Left renal cortex interstitium (tissue), 4 donors: ENCODE measurements at regions not wholly inside any gene's neighbourhood (a gene's known extent, or its start where the extent isn't known, plus 50 kb on each side); places are given as distances from the start of the nearest gene placed in this dataset.
"Not testable (repeated sequence)": the region's sequence is repeated elsewhere in the genome, so short reads cannot be mapped to it uniquely, and the experiment has no call there.

Experiments
- DNase-seq, 4 donors: peaks; one replicate each; pipeline ENCODE4 v3.0.0-alpha.2; 2013; ENCODE audit warnings: low read depth in 4 of 4, low spot score in 2 of 4, missing footprints in 1 of 4

- DNase-seq, result no peak
Measured at GRCh38 chr15:38722236-38722635, 157.6 kb upstream of the RASGRP1 start.

- DNase-seq, result no peak
Measured at GRCh38 chr15:38724827-38725226, 160.2 kb upstream of the RASGRP1 start.

DNA sequence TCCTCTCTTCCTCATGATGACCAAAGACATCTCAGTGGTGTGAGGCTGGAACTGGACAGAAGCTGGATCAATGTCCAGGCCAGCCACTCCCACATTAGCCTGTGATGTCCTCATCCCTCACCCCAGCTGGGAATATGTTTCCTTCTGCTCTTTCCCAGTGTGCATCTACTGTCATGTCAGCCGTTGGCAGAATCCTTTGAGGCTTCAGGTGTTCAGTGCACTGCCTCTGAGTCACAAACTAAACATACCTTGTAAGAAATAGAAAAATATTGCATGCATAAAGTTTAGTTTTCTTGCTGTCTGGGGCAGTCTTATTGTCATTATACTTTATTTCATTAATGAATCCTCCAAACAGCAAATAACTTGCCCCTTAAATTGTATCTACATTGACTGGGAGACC is 161.6 kb upstream of the RASGRP1 start:
- DNase-seq, result no peak

GRCh38 chr15:38733331-38733730 is 168.7 kb upstream of the RASGRP1 start:
- DNase-seq, result no peak

- DNase-seq, result no peak
Measured at GRCh38 chr15:38740206-38740605, 175.6 kb upstream of the RASGRP1 start.

GRCh38 chr15:38743147-38743546 is 178.5 kb upstream of the RASGRP1 start:
- no peak for DNase-seq

DNA sequence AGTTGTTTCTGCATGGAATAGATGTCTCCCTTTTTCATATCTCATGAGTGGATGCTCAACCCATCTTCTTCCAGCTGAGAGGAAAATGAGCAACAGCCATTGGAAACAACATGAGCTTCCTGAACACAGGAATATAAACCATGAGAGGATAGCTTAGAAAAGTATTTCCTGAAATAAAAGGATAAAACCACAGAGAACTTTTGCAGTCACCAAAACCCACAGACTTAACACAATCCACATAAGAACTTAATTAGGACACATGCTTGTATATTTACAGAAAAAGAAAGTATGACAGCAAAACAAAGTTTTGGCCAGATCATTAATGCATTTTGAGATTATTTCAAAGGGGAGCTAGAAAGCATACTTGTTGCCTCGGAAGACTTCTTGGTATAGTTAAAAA is 180.5 kb upstream of the RASGRP1 start:
- no peak for DNase-seq

- no peak for DNase-seq
Measured at GRCh38 chr15:38745626-38746025, 181.0 kb upstream of the RASGRP1 start.

DNA sequence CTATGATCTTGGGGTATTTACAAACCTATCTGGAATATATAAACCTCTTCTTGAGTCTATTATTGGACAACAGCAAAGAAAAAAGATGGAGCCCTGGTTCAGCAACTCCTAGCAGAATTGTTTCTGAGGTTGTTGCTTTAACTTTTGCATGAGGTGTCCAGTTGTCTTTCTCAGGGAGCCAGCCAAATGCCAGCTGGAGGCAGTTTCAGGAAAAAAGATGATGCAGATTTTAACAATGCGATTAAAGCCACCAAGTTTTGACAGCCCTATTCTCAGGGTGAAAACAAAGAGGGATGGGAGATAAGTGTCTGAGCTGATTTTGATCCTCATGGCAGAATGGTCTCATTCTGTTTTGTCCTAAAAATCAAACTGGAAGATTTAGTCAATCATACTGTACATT is 181.6 kb upstream of the RASGRP1 start:
- DNase-seq, result no peak

DNA sequence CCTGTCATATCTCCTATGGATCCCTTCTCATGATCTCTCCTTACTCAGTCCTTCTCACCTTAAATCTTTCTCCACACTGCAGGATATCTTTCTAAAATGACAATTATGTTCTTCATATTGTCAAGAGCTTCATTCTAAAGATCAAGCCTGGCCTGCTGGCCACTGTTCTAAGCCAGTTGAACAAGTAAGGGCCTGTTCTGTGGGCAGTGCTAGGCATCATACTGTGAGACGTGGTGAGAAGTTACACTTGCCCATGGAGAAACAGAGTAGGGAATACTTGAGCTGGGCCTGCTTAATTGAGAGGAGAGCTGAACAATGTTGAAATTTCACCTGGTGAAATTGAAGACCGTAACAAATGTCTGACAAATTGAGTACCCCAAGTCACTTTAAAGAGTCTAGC is 184.1 kb upstream of the RASGRP1 start:
- DNase-seq, result no peak

- no peak for DNase-seq
Measured at GRCh38 chr15:38750786-38751185, 186.2 kb upstream of the RASGRP1 start.

DNA sequence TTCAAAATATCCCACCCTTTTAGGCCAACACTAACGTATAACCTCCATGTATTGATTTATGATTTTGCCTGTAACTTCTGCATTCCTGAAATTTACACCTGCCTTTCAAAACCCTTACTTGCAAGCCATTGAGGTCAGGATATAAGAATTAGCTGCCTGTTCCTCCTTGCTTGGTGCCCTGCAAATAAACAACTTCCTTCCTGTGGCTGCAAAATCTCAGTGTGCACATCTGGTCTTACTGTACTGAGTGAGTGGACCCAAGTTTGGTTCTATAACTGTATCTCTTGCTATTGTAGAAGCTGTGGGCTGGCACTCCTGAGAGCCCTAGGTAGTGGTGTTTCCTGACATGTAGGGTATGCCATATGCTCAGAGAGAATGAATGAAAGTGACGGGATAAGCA is 191.1 kb upstream of the RASGRP1 start:
- no peak for DNase-seq

GRCh38 chr15:38756441-38756840 is 191.8 kb upstream of the RASGRP1 start:
- DNase-seq, result no peak

DNA sequence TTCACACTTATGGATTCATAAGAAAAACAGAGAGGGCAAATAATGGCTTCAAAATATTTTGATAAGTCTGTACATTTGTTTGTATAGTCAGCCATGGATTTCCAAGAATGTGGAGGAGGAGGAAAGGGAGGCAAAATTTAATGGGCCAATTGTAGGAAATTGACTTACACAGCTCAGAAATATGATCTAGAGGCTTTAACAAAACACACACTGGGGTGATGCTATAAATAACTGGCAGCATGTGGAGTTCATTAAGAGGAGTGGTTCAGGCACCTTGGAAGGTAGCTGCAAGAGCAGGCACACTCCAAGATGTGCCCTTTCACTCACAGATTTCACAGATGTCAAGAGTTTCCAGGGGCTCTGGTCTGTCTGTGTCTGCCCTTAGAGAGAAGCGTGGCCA is 193.4 kb upstream of the RASGRP1 start:
- peak in 3 of 4 donors; percentile 15 to 32 (median 32) for DNase-seq

GRCh38 chr15:38761681-38762080 is 197.1 kb upstream of the RASGRP1 start:
- DNase-seq, result no peak

GRCh38 chr15:38768970-38769369 is 204.4 kb upstream of the RASGRP1 start:
- DNase-seq, result no peak

GRCh38 chr15:38769492-38769891 is 204.9 kb upstream of the RASGRP1 start:
- DNase-seq, result no peak

DNA sequence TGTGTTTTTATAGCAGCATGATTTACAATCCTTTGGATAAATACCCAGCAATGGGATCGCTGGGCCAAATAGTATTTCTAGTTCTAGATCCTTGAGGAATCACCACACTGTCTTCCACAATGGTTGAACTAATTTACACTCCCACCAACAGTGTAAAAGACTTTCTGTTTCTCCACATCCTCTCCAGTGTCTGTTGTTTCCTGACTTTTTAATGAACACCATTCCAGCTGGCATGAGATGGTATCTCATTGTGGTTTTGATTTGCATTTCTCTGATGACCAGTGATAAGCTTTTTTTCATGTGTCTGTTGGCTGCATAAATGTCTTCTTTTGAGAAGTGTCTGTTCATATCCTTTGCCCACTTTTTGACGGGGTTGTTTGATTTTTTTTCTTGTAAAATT is 209.5 kb upstream of the RASGRP1 start:
- not testable (repeated sequence) for DNase-seq

GRCh38 chr15:38781196-38781595 is 216.6 kb upstream of the RASGRP1 start:
- DNase-seq, result no peak

DNA sequence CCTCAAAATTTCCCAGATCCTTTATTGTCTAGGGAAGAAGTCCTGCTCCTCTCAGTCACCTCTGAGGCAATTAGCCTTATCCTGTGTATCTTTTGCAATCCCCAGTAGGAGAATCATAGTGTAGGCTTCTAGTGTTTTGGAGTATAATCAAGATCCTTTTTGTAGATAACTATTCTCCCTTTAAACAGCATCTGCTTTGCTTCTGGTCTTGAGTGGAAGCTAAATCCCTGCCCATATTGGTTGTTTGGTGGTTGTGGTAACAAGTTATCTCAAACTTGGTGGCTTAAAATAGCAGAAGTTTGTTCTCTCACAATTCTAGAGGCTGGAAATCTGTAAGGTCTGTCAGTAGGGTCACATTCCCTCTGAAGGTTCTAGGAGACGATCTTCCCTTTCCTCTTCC is 217.5 kb upstream of the RASGRP1 start:
- DNase-seq, result no peak

DNA sequence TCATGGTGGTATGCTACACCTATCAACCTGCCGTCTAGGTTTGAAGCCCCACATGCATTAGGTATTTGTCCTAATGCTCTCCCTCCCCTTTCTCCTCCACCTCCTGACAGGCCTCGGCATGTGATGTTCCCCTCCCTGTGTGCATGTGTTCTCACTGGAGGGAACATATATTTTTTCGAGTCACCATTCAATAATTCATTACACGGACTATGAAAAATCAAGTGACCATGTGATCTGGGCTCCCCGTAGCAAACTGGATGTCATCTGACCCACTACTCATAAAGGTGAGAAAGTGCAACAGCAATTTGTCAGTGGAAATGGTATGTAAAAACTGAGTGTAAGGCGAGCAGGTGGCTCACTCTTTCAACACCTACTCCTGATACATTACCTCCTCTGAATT is 224.3 kb upstream of the RASGRP1 start:
- no peak for DNase-seq

GRCh38 chr15:38789566-38789965 is 225.0 kb upstream of the RASGRP1 start:
- no peak for DNase-seq

GRCh38 chr15:38793206-38793810 is 228.7 kb upstream of the RASGRP1 start:
- DNase-seq, result peak in 2 of 4 donors; percentile 14 to 23
